A673 (cell line): ENCODE measurements at regions not wholly inside any gene's neighbourhood (a gene's known extent, or its start where the extent isn't known, plus 50 kb on each side); places are given as distances from the start of the nearest gene placed in this dataset.

ENCODE experiments used
- CTCF ChIP-seq: fragments of 300-800, 200-600 bp; sonication (generic); conservative IDR thresholded peaks from 2 replicates; pipeline ENCODE4 v1.5.1; 2017; ENCODE audit warnings: low read depth, mild to moderate bottlenecking, antibody characterized with exemption, low read length, moderate library complexity, mixed read lengths
- EZH2 ChIP-seq: fragments of 200-600 bp; sonication (generic); IDR thresholded peaks from 2 replicates; pipeline ENCODE4 v1.6.1; 2017; ENCODE audit warnings: borderline replicate concordance, low read depth, mild to moderate bottlenecking, mixed read lengths, antibody characterized with exemption, low read length; ENCODE audit not compliant: poor library complexity, severe bottlenecking

DNA sequence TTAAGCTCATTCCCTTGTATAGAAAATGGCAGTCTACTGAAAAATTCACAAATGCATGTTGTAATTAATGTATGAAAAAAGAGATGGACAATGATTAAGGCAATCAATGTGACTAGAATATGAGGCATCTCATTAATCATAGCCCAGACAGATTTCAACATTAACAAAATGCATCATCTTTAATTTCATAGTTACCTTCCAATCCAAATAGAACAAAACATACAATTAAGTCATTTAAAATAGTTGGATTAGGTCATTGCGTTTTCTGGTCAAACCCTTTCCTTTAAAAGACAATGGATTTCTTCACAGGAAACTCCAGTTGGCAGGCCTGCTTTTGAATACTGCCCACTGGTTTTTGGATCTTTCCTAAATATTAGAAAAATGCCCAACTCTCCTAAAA, 203.9 kb downstream of the HAO1 start:
- TF ChIP-seq CTCF (no peak), EZH2 (no peak)
